ENCODE measurements at regions not wholly inside any gene's neighbourhood (a gene's known extent, or its start where the extent isn't known, plus 50 kb on each side); places are given as distances from the start of the nearest gene placed in this dataset.

GRCh38 chr2:5915881-5916310 is 223.7 kb downstream of the SOX11 start:
- no peak for TF ChIP-seq EZH2phosphoT487 (IDR thresholded peaks at IDR 0.05; ENCODE audit: borderline replicate concordance)
- TF ChIP-seq CTCF (conservative IDR thresholded peaks at IDR 0.05; ENCODE audit: low read length), result peak; percentile 50
- Histone ChIP-seq H3K9me2 (replicated peaks; ENCODE audit: low read depth, low read length) (no peaks in the 10 kb centered on the region), H3K79me2 (ENCODE audit: insufficient read depth, low read length) (no peaks in the 10 kb centered on the region), H3K9ac (ENCODE audit: low read depth, low read length, poor library complexity, severe bottlenecking) (no peak overlapping the region), H2AFZ (ENCODE audit: low read length) (no peak overlapping the region), H3K4me1 (ENCODE audit: insufficient read depth, low read length, poor library complexity, severe bottlenecking) (no peaks in the 10 kb centered on the region), H3K9me3 (ENCODE audit: insufficient read depth, low read depth, low read length) (no peaks in the 10 kb centered on the region), H3F3A (ENCODE audit: low read depth) (no peaks in the 10 kb centered on the region), H3K36me3 (ENCODE audit: insufficient read depth, low read length) (no peaks in the 10 kb centered on the region), H3K4me3 (ENCODE audit: low read length, poor library complexity, severe bottlenecking) (no peak overlapping the region), H3K27me3 (ENCODE audit: insufficient read depth, low read length, poor library complexity, severe bottlenecking) (no peaks in the 10 kb centered on the region), H3K4me2 (ENCODE audit: low read depth, low read length, poor library complexity, severe bottlenecking) (no peak overlapping the region), H4K20me1 (ENCODE audit: insufficient read depth, low read length, poor library complexity, severe bottlenecking) (no peaks in the 10 kb centered on the region)

GRCh38 chr2:5921081-5921642 is 229.0 kb downstream of the SOX11 start:
- TF ChIP-seq EZH2phosphoT487 (IDR thresholded peaks at IDR 0.05; ENCODE audit: borderline replicate concordance) (no peak), CTCF (conservative IDR thresholded peaks at IDR 0.05; ENCODE audit: low read length) (no peak)
- Histone ChIP-seq H3K9me3 (ENCODE audit: insufficient read depth, low read depth, low read length) (no peaks in the 10 kb centered on the region), H3K27me3 (ENCODE audit: insufficient read depth, low read length, poor library complexity, severe bottlenecking) (no peaks in the 10 kb centered on the region), H3K4me1 (ENCODE audit: insufficient read depth, low read length, poor library complexity, severe bottlenecking) (no peaks in the 10 kb centered on the region), H3F3A (ENCODE audit: low read depth) (no peaks in the 10 kb centered on the region), H4K20me1 (ENCODE audit: insufficient read depth, low read length, poor library complexity, severe bottlenecking) (no peaks in the 10 kb centered on the region), H3K4me2 (ENCODE audit: low read depth, low read length, poor library complexity, severe bottlenecking) (no peak overlapping the region), H2AFZ (ENCODE audit: low read length) (no peak overlapping the region), H3K4me3 (ENCODE audit: low read length, poor library complexity, severe bottlenecking) (no peak overlapping the region), H3K9me2 (replicated peaks; ENCODE audit: low read depth, low read length) (no peaks in the 10 kb centered on the region), H3K36me3 (ENCODE audit: insufficient read depth, low read length) (no peaks in the 10 kb centered on the region), H3K9ac (ENCODE audit: low read depth, low read length, poor library complexity, severe bottlenecking) (no peak overlapping the region), H3K79me2 (ENCODE audit: insufficient read depth, low read length) (no peaks in the 10 kb centered on the region)

GRCh38 chr2:5923957-5924945 is 232.1 kb downstream of the SOX11 start:
- TF ChIP-seq EZH2phosphoT487 (IDR thresholded peaks at IDR 0.05; ENCODE audit: borderline replicate concordance), result no peak
- no peaks in the 10 kb centered on the region for H3K36me3 ChIP-seq (ENCODE audit: insufficient read depth, low read length)

More at GRCh38 chr2:5923957-5924945, 232.1 kb downstream of the SOX11 start:
- Histone ChIP-seq H3F3A (ENCODE audit: low read depth) (no peaks in the 10 kb centered on the region), H4K20me1 (ENCODE audit: insufficient read depth, low read length, poor library complexity, severe bottlenecking) (no peaks in the 10 kb centered on the region), H3K4me2 (ENCODE audit: low read depth, low read length, poor library complexity, severe bottlenecking) (no peak overlapping the region), H2AFZ (ENCODE audit: low read length) (no peak overlapping the region), H3K4me3 (ENCODE audit: low read length, poor library complexity, severe bottlenecking) (no peak overlapping the region), H3K4me1 (ENCODE audit: insufficient read depth, low read length, poor library complexity, severe bottlenecking) (no peaks in the 10 kb centered on the region), H3K9ac (ENCODE audit: low read depth, low read length, poor library complexity, severe bottlenecking) (no peak overlapping the region), H3K27me3 (ENCODE audit: insufficient read depth, low read length, poor library complexity, severe bottlenecking) (no peaks in the 10 kb centered on the region), H3K9me2 (replicated peaks; ENCODE audit: low read depth, low read length) (no peaks in the 10 kb centered on the region), H3K9me3 (ENCODE audit: insufficient read depth, low read depth, low read length) (no peaks in the 10 kb centered on the region), H3K79me2 (ENCODE audit: insufficient read depth, low read length) (no peaks in the 10 kb centered on the region)

Measured in Loucy (cell line).